HEK293 (cell line): ENCODE measurements at regions not wholly inside any gene's neighbourhood (a gene's known extent, or its start where the extent isn't known, plus 50 kb on each side); places are given as distances from the start of the nearest gene placed in this dataset.

Experiments
- CTCF ChIA-PET: fragments of 350-600 bp; formaldehyde crosslinking; extraction: SDS; loops from one replicate; lab custom pipeline; 2021; ENCODE audit warnings: antibody characterized with exemption; lab: Yijun Ruan, JAX
- POLR2A ChIA-PET: fragments of 300-600 bp; formaldehyde crosslinking; extraction: SDS; loops from one replicate; lab custom pipeline; 2020; ENCODE audit warnings: antibody characterized with exemption, inconsistent platforms; lab: Yijun Ruan, JAX
- H3K27ac ChIP-seq: fragments of 200-500 bp; sonication (Bioruptor generic); 2 replicates; pipeline ENCODE4 v1.5.1; 2014; ENCODE audit warnings: low read depth, low read length, control low read depth, inconsistent platforms; ENCODE audit errors: extremely low read depth
- H3K36me3 ChIP-seq, 2 experiments: fragments of 200-500 bp in 1 of 2; sonication (Bioruptor generic) in 1 of 2; 1 replicate in 1 of 2; 2 replicates in 1 of 2; pipeline ENCODE4 v1.5.1; 2014 to 2017; ENCODE audit warnings: inconsistent platforms in 2 of 2, low read length in 2 of 2; ENCODE audit not compliant: control insufficient read depth in 2 of 2, insufficient read depth in 1 of 2
- H3K4me1 ChIP-seq: fragments of 200-500 bp; sonication (Bioruptor generic); 2 replicates; pipeline ENCODE4 v1.5.1; 2014; ENCODE audit warnings: mild to moderate bottlenecking, low read length, inconsistent platforms; ENCODE audit not compliant: control insufficient read depth, insufficient read depth
- H3K4me3 ChIP-seq: 2 replicates; pipeline ENCODE4 v1.5.1; 2011; ENCODE audit warnings: low read depth, mild to moderate bottlenecking, control low read depth, low read length, moderate library complexity
- H3K9me3 ChIP-seq: fragments of 200-500 bp; sonication (Bioruptor generic); 2 replicates; pipeline ENCODE4 v1.5.1; 2014; ENCODE audit warnings: low read depth, low read length, inconsistent platforms; ENCODE audit not compliant: control insufficient read depth, insufficient read depth
- CTCF ChIP-seq: fragments of 450-650 bp; formaldehyde crosslinking; IDR thresholded peaks from 2 replicates; pipeline ENCODE4 v1.5.1; 2016; ENCODE audit warnings: missing biosample characterization, missing genetic modification characterization
- ELK4 ChIP-seq: IDR thresholded peaks from 2 replicates; pipeline ENCODE4 v1.6.1; 2011; ENCODE audit warnings: mild to moderate bottlenecking, low read depth, low read length, borderline replicate concordance
- GLIS2 ChIP-seq: fragments of 450-650 bp; formaldehyde crosslinking; IDR thresholded peaks from 2 replicates; pipeline ENCODE4 v1.5.1; 2016; ENCODE audit warnings: missing biosample characterization, missing genetic modification characterization
- HOXD13 ChIP-seq: sonication (generic); formaldehyde crosslinking; IDR thresholded peaks from 2 replicates; pipeline ENCODE4 v1.8.0; 2022; ENCODE audit warnings: missing genetic modification reagents, borderline replicate concordance
- KLF16 ChIP-seq: fragments of 450-650 bp; formaldehyde crosslinking; IDR thresholded peaks from 2 replicates; pipeline ENCODE4 v1.5.1; 2017; ENCODE audit warnings: missing biosample characterization, missing genetic modification characterization
- KLF7 ChIP-seq: fragments of 450-650 bp; formaldehyde crosslinking; IDR thresholded peaks from 2 replicates; pipeline ENCODE4 v1.5.1; 2016; ENCODE audit warnings: missing biosample characterization, missing genetic modification characterization, borderline replicate concordance
- KLF8 ChIP-seq: fragments of 450-650 bp; formaldehyde crosslinking; IDR thresholded peaks from 2 replicates; pipeline ENCODE4 v1.5.1; 2016; ENCODE audit warnings: missing biosample characterization, missing genetic modification characterization
- SP7 ChIP-seq: fragments of 450-650 bp; formaldehyde crosslinking; IDR thresholded peaks from 2 replicates; pipeline ENCODE4 v1.5.1; 2016; ENCODE audit warnings: missing biosample characterization, missing genetic modification characterization
- ZNF114 ChIP-seq: fragments of 450-650 bp; formaldehyde crosslinking; IDR thresholded peaks from 2 replicates; pipeline ENCODE4 v1.5.0; 2017; ENCODE audit warnings: missing biosample characterization, missing genetic modification characterization
- ZNF174 ChIP-seq: fragments of 450-650 bp; formaldehyde crosslinking; IDR thresholded peaks from 2 replicates; pipeline ENCODE4 v1.5.0; 2017; ENCODE audit warnings: missing biosample characterization, mild to moderate bottlenecking, missing genetic modification characterization
- ZNF202 ChIP-seq: fragments of 450-650 bp; formaldehyde crosslinking; IDR thresholded peaks from 2 replicates; pipeline ENCODE4 v1.5.1; 2016; ENCODE audit warnings: missing biosample characterization, missing genetic modification characterization, borderline replicate concordance
- ZNF280D ChIP-seq: fragments of 450-650 bp; formaldehyde crosslinking; IDR thresholded peaks from 2 replicates; pipeline ENCODE4 v1.5.1; 2016; ENCODE audit warnings: missing biosample characterization, missing genetic modification characterization
- ZNF350 ChIP-seq: fragments of 450-650 bp; formaldehyde crosslinking; IDR thresholded peaks from 2 replicates; pipeline ENCODE4 v1.5.0; 2017; ENCODE audit warnings: missing biosample characterization, mild to moderate bottlenecking, missing genetic modification characterization
- ZNF518A ChIP-seq: fragments of 450-650 bp; formaldehyde crosslinking; conservative IDR thresholded peaks from 2 replicates; pipeline ENCODE4 v1.5.1; 2016; ENCODE audit warnings: low read depth, missing biosample characterization, missing genetic modification characterization
- ZSCAN4 ChIP-seq: fragments of 450-650 bp; formaldehyde crosslinking; IDR thresholded peaks from 2 replicates; pipeline ENCODE4 v1.5.1; 2017; ENCODE audit warnings: missing biosample characterization, missing genetic modification characterization
- ZXDB ChIP-seq: fragments of 450-650 bp; formaldehyde crosslinking; IDR thresholded peaks from 2 replicates; pipeline ENCODE4 v1.5.1; 2016; ENCODE audit warnings: missing biosample characterization, missing genetic modification characterization

GRCh38 chr4:124540014-124540413, 172.5 kb downstream of the ANKRD50 start:
- TF ChIP-seq ZSCAN4 (tag by site-specific recombination) (no peak), ZNF202 (tag by site-specific recombination) (no peak), ELK4 (no peak), ZXDB (tag by site-specific recombination) (no peak), KLF8 (tag by site-specific recombination) (no peak), ZNF280D (tag by site-specific recombination) (no peak), ZNF114 (tag by site-specific recombination) (no peak), KLF7 (tag by site-specific recombination) (no peak), ZNF518A (tag by site-specific recombination) (no peak), SP7 (tag by site-specific recombination) (no peak), ZNF350 (no peak), ZNF174 (tag by site-specific recombination) (no peak), HOXD13 (CRISPR knock-in tag) (no peak), CTCF (tag by site-specific recombination) (no peak), KLF16 (tag by site-specific recombination) (no peak), GLIS2 (tag by site-specific recombination) (no peak)
- TF ChIP-seq, all 188 proteins: peak for 0
- ChIA-PET CTCF (interaction anchor here (0.6 kb wide), 1 partner anchor 170 kb away, joined by 3 read pairs; no protein-coding TSS in a partner anchor), POLR2A (no interaction called here)
- Histone ChIP-seq H3K36me3 (no peaks in the 10 kb centered on the region), H3K4me1 (no peaks in the 10 kb centered on the region), H3K9me3 (no peaks in the 10 kb centered on the region), H3K4me3 (no peak overlapping the region), H3K27ac (no peak overlapping the region)
